Stomach smooth muscle (tissue), 2 donors: ENCODE measurements at regions not wholly inside any gene's neighbourhood (a gene's known extent, or its start where the extent isn't known, plus 50 kb on each side); places are given as distances from the start of the nearest gene placed in this dataset.

Source experiments
- H3K27ac ChIP-seq: one replicate; pipeline ENCODE4 v1.7.0; 2013; ENCODE audit warnings: mild to moderate bottlenecking, low read length, inconsistent platforms
- H3K27me3 ChIP-seq, 2 donors: one replicate each; pipeline ENCODE4 v1.7.0; 2013; ENCODE audit warnings: low read length in 2 of 2; ENCODE audit not compliant: insufficient read depth in 2 of 2, control insufficient read depth in 1 of 2
- H3K36me3 ChIP-seq, 2 donors: one replicate each; pipeline ENCODE4 v1.7.0; 2013; ENCODE audit warnings: low read length in 2 of 2; ENCODE audit not compliant: control insufficient read depth in 2 of 2, insufficient read depth in 2 of 2
- H3K4me1 ChIP-seq: one replicate; pipeline ENCODE4 v1.7.0; 2013; ENCODE audit warnings: low read length; ENCODE audit not compliant: control insufficient read depth, insufficient read depth
- H3K4me3 ChIP-seq, 2 donors: one replicate each; pipeline ENCODE4 v1.7.0; 2013; ENCODE audit warnings: low read length in 2 of 2
- H3K9ac ChIP-seq, 2 donors: one replicate each; pipeline ENCODE4 v1.7.0; 2013; ENCODE audit warnings: low read length in 2 of 2, mild to moderate bottlenecking in 1 of 2
- H3K9me3 ChIP-seq, 2 donors: one replicate each; pipeline ENCODE4 v1.7.0; 2013; ENCODE audit warnings: low read length in 2 of 2; ENCODE audit not compliant: control insufficient read depth in 2 of 2
- donor health status: healthy.
- donor health status: Pancreatic carcinoma.

DNA sequence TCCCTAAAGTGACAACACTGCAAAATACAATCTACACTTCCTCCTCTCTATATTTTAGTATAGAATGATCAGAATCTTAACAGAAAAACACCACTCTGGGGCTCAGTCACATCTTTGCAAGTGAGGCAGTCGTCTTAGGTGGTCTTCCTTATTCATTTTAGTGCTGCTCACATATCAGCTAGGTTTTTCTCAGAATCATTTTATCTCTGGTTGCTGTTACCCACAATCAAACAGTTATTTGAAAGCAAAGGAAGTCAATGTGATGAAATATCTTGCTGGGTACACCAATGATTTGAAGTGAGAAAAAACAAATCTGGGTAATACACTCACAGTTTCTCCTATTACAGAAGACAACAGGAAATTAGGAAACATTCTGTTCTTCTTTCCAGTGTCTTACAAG lies 275.2 kb downstream of the DSEL start:
- no peaks in the 10 kb centered on the region for H3K27me3 ChIP-seq
- H3K36me3 ChIP-seq, result no peaks in the 10 kb centered on the region

DNA sequence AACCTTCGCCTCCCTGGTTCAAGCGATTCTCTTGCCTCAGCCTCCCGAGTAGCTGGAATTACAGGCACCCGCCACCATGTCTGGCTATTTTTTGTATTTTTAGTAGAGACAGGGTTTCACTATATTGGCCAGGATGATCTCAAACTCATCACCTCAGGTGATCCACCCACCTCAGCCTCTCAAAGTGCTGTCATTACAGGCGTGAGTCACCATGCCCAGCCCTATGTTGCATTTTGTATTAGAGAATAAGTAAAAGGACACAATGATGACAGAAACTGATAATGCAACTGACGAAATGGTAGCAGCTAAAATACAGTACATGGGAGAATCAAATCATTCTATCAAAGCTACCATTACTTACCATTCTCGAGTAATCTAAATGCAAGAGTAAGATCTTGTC lies 276.7 kb downstream of the DSEL start:
- H3K27ac ChIP-seq, result no peak overlapping the region
- no peaks in the 10 kb centered on the region for H3K9me3 ChIP-seq
- H3K4me3 ChIP-seq, result no peak overlapping the region
- no peaks in the 10 kb centered on the region for H3K36me3 ChIP-seq
- H3K27me3 ChIP-seq, result no peaks in the 10 kb centered on the region
- no peak overlapping the region for H3K9ac ChIP-seq
- H3K4me1 ChIP-seq, result no peaks in the 10 kb centered on the region

More for the DNA sequence above, 275.2 kb downstream of the DSEL start:
- Histone ChIP-seq H3K27ac (no peak overlapping the region), H3K9ac (no peak overlapping the region), H3K4me3 (no peak overlapping the region), H3K4me1 (no peaks in the 10 kb centered on the region), H3K9me3 (no peaks in the 10 kb centered on the region)

DNA sequence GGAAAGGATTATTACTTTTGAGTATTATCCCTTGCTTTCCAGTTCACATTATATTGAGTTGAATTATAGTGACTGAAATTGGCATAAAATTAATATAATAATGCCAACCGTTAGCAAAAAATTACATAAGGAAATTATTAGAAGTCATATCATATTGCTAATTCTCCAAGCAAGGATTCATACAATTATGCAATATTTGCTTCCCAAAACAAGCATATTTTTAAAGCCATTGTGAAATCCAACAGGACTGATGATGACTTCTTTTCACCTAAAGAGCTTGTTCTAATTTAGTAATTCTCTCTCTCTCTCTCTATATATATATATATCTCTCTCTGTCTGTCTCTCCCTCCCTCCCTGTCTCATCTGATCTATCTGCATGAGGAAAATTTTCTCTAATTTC lies 283.5 kb downstream of the DSEL start:
- no peak overlapping the region for H3K27ac ChIP-seq
- H3K27me3 ChIP-seq, result no peaks in the 10 kb centered on the region
- H3K4me1 ChIP-seq, result no peaks in the 10 kb centered on the region
- H3K9me3 ChIP-seq, result no peaks in the 10 kb centered on the region
- H3K36me3 ChIP-seq, result no peaks in the 10 kb centered on the region
- H3K9ac ChIP-seq, result no peak overlapping the region
- H3K4me3 ChIP-seq, result no peak overlapping the region

DNA sequence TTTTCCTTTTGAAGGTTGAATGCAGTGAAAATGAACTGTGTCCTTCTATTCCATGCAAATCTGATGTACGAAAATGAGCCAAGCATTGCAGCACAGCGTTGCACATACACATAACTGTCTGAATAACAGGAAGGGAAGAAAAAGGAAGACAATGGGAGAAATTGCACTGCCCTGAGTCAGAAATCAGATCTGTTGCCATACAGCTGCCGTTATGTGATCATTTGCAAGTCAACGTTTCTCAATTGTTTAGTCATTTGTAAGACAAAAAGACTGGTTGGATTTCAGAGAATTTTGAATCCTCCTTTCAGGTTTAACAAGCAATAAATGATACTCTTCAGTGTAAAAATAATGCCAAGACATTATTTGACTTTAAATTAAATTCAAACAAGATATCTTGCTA lies 284.1 kb downstream of the DSEL start:
- Histone ChIP-seq H3K36me3 (no peaks in the 10 kb centered on the region), H3K4me1 (no peaks in the 10 kb centered on the region), H3K9ac (no peak overlapping the region), H3K4me3 (no peak overlapping the region), H3K27me3 (no peaks in the 10 kb centered on the region), H3K9me3 (no peaks in the 10 kb centered on the region), H3K27ac (no peak overlapping the region)

DNA sequence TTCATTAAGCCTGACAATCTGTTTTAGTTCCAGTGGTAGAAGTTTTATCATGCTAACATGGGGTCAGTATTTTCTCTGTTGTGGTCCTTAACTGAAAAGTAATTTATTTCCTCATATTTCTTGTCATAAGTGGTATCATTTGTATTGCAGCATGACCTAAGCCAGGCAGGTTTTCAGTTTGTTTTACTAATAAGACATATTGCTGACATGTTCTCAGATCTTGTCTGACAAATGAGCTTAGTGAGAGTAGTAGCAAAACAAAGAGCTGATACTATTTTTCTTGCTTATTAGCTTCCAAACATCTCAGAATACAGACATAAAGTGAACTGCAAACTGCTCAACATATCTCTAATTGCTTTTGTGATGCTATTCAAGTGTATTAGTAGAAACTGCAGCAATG lies 293.6 kb downstream of the DSEL start:
- no peaks in the 10 kb centered on the region for H3K9me3 ChIP-seq
- no peaks in the 10 kb centered on the region for H3K27me3 ChIP-seq
- no peaks in the 10 kb centered on the region for H3K4me1 ChIP-seq
- H3K4me3 ChIP-seq, result no peak overlapping the region
- H3K27ac ChIP-seq, result no peak overlapping the region
- no peaks in the 10 kb centered on the region for H3K36me3 ChIP-seq
- H3K9ac ChIP-seq, result no peak overlapping the region

DNA sequence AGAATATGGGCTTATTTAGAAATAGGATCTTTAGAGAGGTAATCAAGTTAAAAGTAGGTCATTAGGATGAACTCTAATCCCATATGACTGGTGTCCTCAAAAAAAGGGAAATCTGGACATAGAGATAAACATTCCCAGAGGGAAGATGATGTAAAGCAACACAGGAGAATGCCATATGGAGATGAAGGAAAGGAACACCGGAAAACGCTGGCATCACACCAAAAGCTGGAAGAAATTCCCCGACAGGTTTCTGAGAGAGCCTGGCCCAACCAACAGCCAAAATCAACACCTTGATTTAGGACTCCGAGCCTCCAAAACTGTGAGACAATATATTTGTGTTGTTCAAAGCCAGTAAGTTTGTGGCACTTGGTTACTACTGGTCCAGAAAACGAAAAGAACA lies 296.7 kb downstream of the DSEL start:
- no peak overlapping the region for H3K27ac ChIP-seq
- no peak overlapping the region for H3K9ac ChIP-seq
- no peaks in the 10 kb centered on the region for H3K36me3 ChIP-seq
- H3K4me1 ChIP-seq, result no peaks in the 10 kb centered on the region
- H3K27me3 ChIP-seq, result no peaks in the 10 kb centered on the region
- H3K4me3 ChIP-seq, result no peak overlapping the region
- H3K9me3 ChIP-seq, result no peaks in the 10 kb centered on the region

DNA sequence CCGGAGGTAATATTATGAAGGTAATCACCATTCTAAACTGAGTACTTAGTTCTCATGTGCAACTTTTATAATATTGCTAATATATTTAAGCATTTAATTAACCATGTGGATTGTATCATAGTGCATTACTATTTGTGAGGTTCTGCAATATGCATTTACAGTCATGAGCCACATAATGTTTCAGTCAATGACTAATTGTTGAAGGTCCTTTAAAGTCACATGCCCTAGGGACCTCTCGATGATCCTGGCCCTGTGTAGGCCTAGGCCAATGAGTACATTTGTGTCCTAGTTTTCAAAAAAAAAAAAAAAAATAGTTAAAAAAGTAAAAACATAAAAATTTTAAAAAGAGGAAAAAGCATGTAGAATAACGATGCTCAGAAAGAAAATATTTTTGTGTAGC lies 298.0 kb downstream of the DSEL start:
- no peaks in the 10 kb centered on the region for H3K4me1 ChIP-seq
- H3K27ac ChIP-seq, result no peak overlapping the region
- no peaks in the 10 kb centered on the region for H3K9me3 ChIP-seq
- H3K36me3 ChIP-seq, result no peaks in the 10 kb centered on the region
- H3K9ac ChIP-seq, result no peak overlapping the region
- H3K4me3 ChIP-seq, result no peak overlapping the region
- no peaks in the 10 kb centered on the region for H3K27me3 ChIP-seq

DNA sequence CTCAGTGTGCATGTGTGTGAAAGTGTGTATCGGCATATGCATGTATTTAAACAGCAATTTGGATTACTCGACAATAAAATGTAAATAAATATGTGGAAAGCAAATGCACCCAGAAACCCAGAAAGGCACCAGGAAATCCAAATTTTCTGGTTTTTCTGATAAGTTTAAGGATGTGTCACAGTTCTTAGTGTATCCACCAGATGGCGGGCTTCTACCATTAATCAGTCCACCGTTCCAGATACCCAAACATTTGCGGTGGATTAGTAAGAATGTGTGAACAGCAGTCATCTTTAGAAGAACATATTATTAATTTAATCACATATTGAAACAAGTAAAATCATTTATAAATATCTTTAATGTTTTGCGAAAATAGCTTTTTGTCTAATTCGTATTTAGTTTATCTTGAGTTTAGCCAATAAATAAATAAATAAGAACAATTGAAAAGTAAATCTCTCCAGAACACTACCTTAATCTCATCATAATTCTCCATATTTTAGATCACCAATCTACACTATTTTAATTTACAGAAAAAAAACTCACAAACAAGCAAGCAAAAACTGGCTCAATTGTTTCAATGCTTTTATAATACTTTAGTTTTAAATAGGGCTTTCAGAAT lies 298.9 kb downstream of the DSEL start:
- no peaks in the 10 kb centered on the region for H3K9me3 ChIP-seq
- H3K9ac ChIP-seq, result no peak overlapping the region
- no peaks in the 10 kb centered on the region for H3K4me1 ChIP-seq
- H3K27ac ChIP-seq, result no peak overlapping the region
- H3K4me3 ChIP-seq, result no peak overlapping the region
- H3K27me3 ChIP-seq, result no peaks in the 10 kb centered on the region
- H3K36me3 ChIP-seq, result no peaks in the 10 kb centered on the region

DNA sequence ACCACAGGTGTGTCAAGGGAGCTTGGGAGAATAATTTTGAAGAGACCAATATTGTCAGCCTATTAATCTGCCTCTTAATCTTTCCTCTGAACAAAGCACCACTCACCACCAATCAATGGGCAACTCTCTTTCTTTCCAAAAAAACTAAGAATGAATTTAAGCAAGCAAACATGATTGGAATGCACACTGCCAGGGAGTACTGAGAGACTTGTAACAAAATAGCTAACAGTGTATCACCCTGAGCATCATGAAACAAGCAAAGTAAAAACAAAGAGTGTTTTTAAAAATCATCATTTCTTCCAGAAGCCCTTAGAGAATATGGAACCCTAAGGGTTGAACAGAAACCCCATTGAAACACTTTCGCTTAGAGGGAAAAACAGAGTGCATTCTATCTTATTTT lies 299.7 kb downstream of the DSEL start:
- H3K27me3 ChIP-seq, result no peaks in the 10 kb centered on the region
- H3K9ac ChIP-seq, result no peak overlapping the region
- no peaks in the 10 kb centered on the region for H3K9me3 ChIP-seq
- no peak overlapping the region for H3K4me3 ChIP-seq
- no peak overlapping the region for H3K27ac ChIP-seq
- no peaks in the 10 kb centered on the region for H3K36me3 ChIP-seq
- H3K4me1 ChIP-seq, result no peaks in the 10 kb centered on the region

DNA sequence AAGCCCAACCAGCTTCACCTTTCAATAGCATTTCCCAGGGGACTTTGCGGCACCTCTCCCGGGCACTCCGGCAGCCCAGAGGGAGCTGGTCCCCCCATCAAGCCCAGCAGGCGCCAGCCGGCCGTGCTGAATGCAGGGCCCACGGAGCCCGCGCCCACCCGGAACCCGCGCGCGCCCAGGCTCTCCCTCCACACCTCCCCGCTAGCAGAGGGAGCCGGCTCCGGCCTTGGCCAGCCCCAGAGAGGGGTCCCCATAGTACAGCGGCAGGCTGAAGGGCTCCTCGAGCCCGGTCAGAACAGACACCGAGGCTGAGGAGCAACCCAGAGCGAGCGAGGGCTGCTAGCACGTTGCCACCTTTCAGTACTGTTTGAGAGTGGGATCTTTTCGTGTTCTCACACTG lies 300.8 kb downstream of the DSEL start:
- H3K36me3 ChIP-seq, result no peaks in the 10 kb centered on the region
- no peaks in the 10 kb centered on the region for H3K27me3 ChIP-seq
- H3K4me1 ChIP-seq, result no peaks in the 10 kb centered on the region
- no peak overlapping the region for H3K27ac ChIP-seq
- H3K9me3 ChIP-seq, result no peaks in the 10 kb centered on the region
- H3K4me3 ChIP-seq, result no peak overlapping the region
- H3K9ac ChIP-seq, result no peak overlapping the region

DNA sequence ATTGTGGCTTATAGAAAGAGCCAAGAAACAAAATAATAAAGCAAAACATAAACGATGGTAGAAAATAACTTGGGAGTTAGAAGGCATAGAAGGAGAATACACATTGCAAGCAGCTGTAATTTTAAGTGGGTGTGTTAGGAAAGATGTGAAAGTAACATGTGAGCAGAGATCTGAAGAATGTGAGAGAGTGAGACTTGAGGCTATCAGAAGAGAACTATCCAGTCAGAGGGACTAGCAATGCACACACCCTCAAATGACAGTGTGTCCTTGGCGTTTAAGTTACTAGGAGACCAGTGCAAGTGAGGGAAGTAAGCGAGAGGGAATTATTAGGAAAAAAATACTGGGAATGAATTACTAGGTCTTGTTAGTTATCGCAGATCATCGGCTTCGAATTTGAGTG lies 304.9 kb downstream of the DSEL start:
- Histone ChIP-seq H3K27ac (no peak overlapping the region), H3K4me3 (no peak overlapping the region), H3K36me3 (no peaks in the 10 kb centered on the region), H3K27me3 (no peaks in the 10 kb centered on the region), H3K4me1 (no peaks in the 10 kb centered on the region), H3K9me3 (no peaks in the 10 kb centered on the region), H3K9ac (no peak overlapping the region)
